Right lobe of liver (tissue), 4 donors: ENCODE measurements at regions not wholly inside any gene's neighbourhood (a gene's known extent, or its start where the extent isn't known, plus 50 kb on each side); places are given as distances from the start of the nearest gene placed in this dataset.

Source experiments
- CTCF ChIP-seq, 4 donors: fragments of 200-600 bp in 3 of 4; fragments of 450-650 bp in 1 of 4; IDR thresholded peaks; one replicate each; pipeline versions ENCODE4 v1.5.1 to v1.8.0; 2016 to 2022; ENCODE audit warnings: antibody characterized with exemption in 4 of 4, mild to moderate bottlenecking in 2 of 4
- POLR2A ChIP-seq: fragments of 450-650 bp; IDR thresholded peaks from one replicate; pipeline ENCODE4 v1.6.1; 2017; ENCODE audit warnings: antibody characterized with exemption, mild to moderate bottlenecking
- donor health status: DM: no; HTN: no; CAD: no.
- donor health status: DM: no; HTN: no; CAD: no.
- donor health status: DM: no; HTN: yes; CAD: no.

GRCh38 chrX:64853424-64853823 lies 122.8 kb downstream of the ZC4H2 start:
- no peak for TF ChIP-seq CTCF (IDR thresholded peaks at IDR 0.05)
- TF ChIP-seq POLR2A, result no peak
